ENCODE measurements at regions not wholly inside any gene's neighbourhood (a gene's known extent, or its start where the extent isn't known, plus 50 kb on each side); places are given as distances from the start of the nearest gene placed in this dataset.

GRCh38 chr10:29710128-29710527, 75.4 kb upstream of the SVIL start:
- TF ChIP-seq TAF1 (IDR thresholded peaks at IDR 0.05; ENCODE audit: low read depth, low read length) (no peak), POLR2AphosphoS5 (IDR thresholded peaks at IDR 0.05; ENCODE audit: low read depth, low read length) (no peak), POLR2A (IDR thresholded peaks at IDR 0.05; ENCODE audit: low read depth, low read length) (no peak), POU2F2 (IDR thresholded peaks at IDR 0.05; ENCODE audit: low read depth, low read length) (no peak), SPI1 (IDR thresholded peaks at IDR 0.05; ENCODE audit: low read depth, low read length) (no peak), PAX5 (IDR thresholded peaks at IDR 0.05; ENCODE audit: insufficient read depth, low read length, severe bottlenecking) (no peak)

All from GM12891 (cell line).